ENCODE measurements at regions not wholly inside any gene's neighbourhood (a gene's known extent, or its start where the extent isn't known, plus 50 kb on each side); places are given as distances from the start of the nearest gene placed in this dataset.

DNA sequence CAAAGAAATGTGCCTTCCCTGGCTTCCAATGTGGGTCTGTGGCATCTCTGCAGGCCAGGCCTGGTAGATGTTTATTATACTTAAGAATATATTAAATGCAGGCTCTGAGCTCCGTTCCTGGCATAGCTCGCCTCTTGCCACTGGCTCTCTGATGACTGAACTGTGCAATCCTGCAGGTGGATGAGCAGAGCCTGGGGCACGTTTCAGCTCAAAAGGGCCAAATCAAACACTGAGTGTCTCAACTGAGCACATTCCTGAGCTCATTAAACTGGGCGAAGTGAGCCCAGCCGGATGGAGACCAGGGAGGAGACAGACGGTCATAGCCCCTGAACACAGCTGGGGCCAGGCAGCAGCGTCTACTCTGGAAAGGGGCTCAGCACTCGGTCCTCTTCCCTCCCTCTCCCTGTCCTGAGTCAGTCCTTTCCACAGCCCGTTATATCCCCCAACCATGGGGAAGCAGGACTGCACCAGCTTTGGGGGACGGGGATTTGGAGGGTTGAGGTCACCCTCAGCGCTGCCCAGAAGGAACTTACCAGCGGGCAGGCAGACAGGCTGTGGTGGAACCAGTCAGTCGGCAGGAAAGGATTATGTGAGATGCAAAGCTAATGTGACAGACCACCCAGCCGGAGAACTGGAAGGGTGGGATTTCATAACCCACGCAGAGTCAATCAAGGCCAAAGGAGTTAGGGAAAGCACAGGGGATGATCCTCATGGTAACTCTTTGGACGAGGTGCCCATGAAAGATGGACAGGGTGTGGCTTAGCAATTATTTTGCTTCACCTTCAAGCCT lies 77.4 kb upstream of the ANKRD34C start:
- no peaks in the 10 kb centered on the region for H3K9me3 ChIP-seq
- in situ Hi-C loops (cut with MboI; ENCODE audit: low pct_ligation_motif_present in 1 of 4, low pct_unique_long_range_greater_than_20kb in 1 of 4, low sequenced_read_pairs in 3 of 4) (no loop called here), intact Hi-C loops (cut with DNase I; ENCODE audit: low total_unique reads) (no loop called here)
- H3K27me3 ChIP-seq: peaks cover 15% of the 10 kb centered on the region
- no peaks in the 10 kb centered on the region for H3K4me1 ChIP-seq
- H3K27ac ChIP-seq: no peak overlapping the region
- H3K36me3 ChIP-seq: no peaks in the 10 kb centered on the region
- H3K4me3 ChIP-seq: no peak overlapping the region
- TF ChIP-seq POLR2A (IDR thresholded peaks at IDR 0.05) (no peak), EP300 (IDR thresholded peaks at IDR 0.05; ENCODE audit: low read depth) (no peak)
- TF ChIP-seq, protein P1, sequence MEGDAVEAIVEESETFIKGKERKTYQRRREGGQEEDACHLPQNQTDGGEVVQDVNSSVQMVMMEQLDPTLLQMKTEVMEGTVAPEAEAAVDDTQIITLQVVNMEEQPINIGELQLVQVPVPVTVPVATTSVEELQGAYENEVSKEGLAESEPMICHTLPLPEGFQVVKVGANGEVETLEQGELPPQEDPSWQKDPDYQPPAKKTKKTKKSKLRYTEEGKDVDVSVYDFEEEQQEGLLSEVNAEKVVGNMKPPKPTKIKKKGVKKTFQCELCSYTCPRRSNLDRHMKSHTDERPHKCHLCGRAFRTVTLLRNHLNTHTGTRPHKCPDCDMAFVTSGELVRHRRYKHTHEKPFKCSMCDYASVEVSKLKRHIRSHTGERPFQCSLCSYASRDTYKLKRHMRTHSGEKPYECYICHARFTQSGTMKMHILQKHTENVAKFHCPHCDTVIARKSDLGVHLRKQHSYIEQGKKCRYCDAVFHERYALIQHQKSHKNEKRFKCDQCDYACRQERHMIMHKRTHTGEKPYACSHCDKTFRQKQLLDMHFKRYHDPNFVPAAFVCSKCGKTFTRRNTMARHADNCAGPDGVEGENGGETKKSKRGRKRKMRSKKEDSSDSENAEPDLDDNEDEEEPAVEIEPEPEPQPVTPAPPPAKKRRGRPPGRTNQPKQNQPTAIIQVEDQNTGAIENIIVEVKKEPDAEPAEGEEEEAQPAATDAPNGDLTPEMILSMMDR (IDR thresholded peaks at IDR 0.05): no peak
- no peak for DNase-seq
- WGBS, 2 donors (ENCODE audit: low coverage in 1 of 2): 58% methylated on average over 13 of the region's 16 CpGs; no CpG with 5 or more reads in 1 of the 2 donors

DNA sequence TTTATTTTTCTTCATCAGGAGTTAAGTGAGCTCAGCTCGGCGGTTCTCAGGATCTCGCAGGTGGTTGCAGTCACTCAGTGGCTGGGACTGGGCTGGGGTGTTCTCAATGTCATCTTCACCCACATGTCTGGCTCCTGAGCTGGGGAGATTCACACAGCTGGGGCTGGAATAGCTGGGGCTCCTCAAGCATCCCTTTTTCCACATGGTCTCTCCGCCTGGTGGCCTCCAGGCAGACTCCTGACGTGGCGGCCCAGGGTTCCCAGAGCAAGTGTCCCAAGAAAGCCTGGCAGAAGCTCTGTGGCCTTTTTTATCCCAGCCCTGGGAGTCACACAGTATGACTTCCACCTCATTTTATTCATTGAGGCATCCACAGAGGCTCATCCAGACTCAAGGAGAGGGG lies 84.1 kb upstream of the ANKRD34C start:
- Histone ChIP-seq H3K27me3 (peaks cover 3% of the 10 kb centered on the region), H3K36me3 (no peaks in the 10 kb centered on the region), H3K4me1 (no peaks in the 10 kb centered on the region), H3K4me3 (no peak overlapping the region), H3K27ac (no peak overlapping the region), H3K9me3 (no peaks in the 10 kb centered on the region)
- TF ChIP-seq, protein P1 (IDR thresholded peaks at IDR 0.05): no peak
- TF ChIP-seq POLR2A (IDR thresholded peaks at IDR 0.05) (no peak), POLR2AphosphoS5 (IDR thresholded peaks at IDR 0.05) (no peak)
- no peak for DNase-seq
- in situ Hi-C loops (cut with MboI; ENCODE audit: low pct_ligation_motif_present in 1 of 4, low pct_unique_long_range_greater_than_20kb in 1 of 4, low sequenced_read_pairs in 3 of 4) (loop anchor here in 3 of 4 donors (25.0 kb wide), 1 partner anchor 286 kb away; no protein-coding TSS in a partner anchor), intact Hi-C loops (cut with DNase I; ENCODE audit: low total_unique reads) (no loop called here)
- WGBS, 2 donors (ENCODE audit: low coverage in 1 of 2): 90% methylated on average over 6 of the region's 6 CpGs; no CpG with 5 or more reads in 1 of the 2 donors

DNA sequence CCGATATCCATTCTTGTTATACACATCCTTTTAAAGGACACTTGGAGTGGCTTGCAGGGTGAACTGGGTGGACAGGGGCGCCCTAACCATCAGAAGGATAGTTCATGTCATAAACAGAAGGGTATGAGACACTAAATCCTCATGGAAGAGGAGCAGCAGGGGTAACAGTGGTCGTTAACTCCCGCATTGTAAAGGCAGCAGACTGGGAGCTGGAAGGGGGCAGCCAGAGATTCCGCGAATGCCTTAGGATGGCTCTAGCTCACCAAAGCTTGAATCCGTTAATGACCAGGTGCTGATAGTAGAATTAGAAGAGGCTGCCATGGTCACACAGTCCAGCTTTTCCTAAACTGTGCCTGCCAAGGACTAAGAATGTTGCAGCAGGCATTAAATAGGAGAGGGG lies 85.2 kb upstream of the ANKRD34C start:
- Histone ChIP-seq H3K9me3 (no peaks in the 10 kb centered on the region), H3K4me1 (no peaks in the 10 kb centered on the region), H3K36me3 (no peaks in the 10 kb centered on the region), H3K4me3 (no peak overlapping the region), H3K27me3 (peaks cover 8% of the 10 kb centered on the region), H3K27ac (no peak overlapping the region)
- in situ Hi-C loops (cut with MboI; ENCODE audit: low pct_ligation_motif_present in 1 of 4, low pct_unique_long_range_greater_than_20kb in 1 of 4, low sequenced_read_pairs in 3 of 4): loop anchor here in 3 of 4 donors (25.0 kb wide), 1 partner anchor 285 kb away; no protein-coding TSS in a partner anchor
- WGBS, 2 donors (ENCODE audit: low coverage in 1 of 2): 66 to 86% methylated on average over 1 to 7 of the region's 7 CpGs
- intact Hi-C loops (cut with DNase I; ENCODE audit: low total_unique reads): no loop called here
- TF ChIP-seq, protein P1 (IDR thresholded peaks at IDR 0.05): no peak
- TF ChIP-seq POLR2A (IDR thresholded peaks at IDR 0.05) (no peak), POLR2AphosphoS5 (IDR thresholded peaks at IDR 0.05) (no peak), EP300 (IDR thresholded peaks at IDR 0.05; ENCODE audit: low read depth) (no peak)
- DNase-seq: no peak

DNA sequence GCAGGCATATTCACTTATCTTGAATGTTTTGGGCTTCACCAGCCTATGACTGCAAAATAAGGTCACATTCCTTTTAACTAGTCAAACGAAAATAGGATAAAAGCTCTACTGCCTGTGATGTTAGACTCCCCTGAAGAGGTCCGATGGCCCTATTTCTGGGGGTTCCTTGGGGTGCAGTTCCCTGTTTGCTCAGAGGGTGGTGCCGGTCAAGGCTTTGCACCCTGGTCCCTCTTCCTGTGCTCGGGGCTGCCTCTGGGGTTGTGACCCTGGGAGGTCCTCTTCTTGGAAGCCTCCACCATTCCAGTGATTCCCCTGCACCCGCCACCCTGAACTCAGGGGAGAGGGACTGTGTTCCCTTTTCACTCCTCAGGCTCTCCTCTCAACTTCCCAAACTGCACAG lies 86.7 kb upstream of the ANKRD34C start:
- Histone ChIP-seq H3K36me3 (no peaks in the 10 kb centered on the region), H3K9me3 (no peaks in the 10 kb centered on the region), H3K4me1 (no peaks in the 10 kb centered on the region), H3K27ac (no peak overlapping the region), H3K27me3 (peaks cover 8% of the 10 kb centered on the region), H3K4me3 (no peak overlapping the region)
- in situ Hi-C loops (cut with MboI; ENCODE audit: low pct_ligation_motif_present in 1 of 4, low pct_unique_long_range_greater_than_20kb in 1 of 4, low sequenced_read_pairs in 3 of 4) (loop anchor here in 3 of 4 donors (25.0 kb wide), 1 partner anchor 284 kb away; no protein-coding TSS in a partner anchor), intact Hi-C loops (cut with DNase I; ENCODE audit: low total_unique reads) (no loop called here)
- no peak for DNase-seq
- no peak for TF ChIP-seq POLR2AphosphoS5 (IDR thresholded peaks at IDR 0.05)
- TF ChIP-seq, protein P1 (IDR thresholded peaks at IDR 0.05): no peak
- no peak for TF ChIP-seq POLR2A (IDR thresholded peaks at IDR 0.05)
- TF ChIP-seq EP300 (IDR thresholded peaks at IDR 0.05; ENCODE audit: low read depth): no peak
- WGBS, 2 donors (ENCODE audit: low coverage in 1 of 2): 58 to 60% methylated on average over 2 to 5 of the region's 5 CpGs
